PC-9 (cell line): ENCODE measurements at regions not wholly inside any gene's neighbourhood (a gene's known extent, or its start where the extent isn't known, plus 50 kb on each side); places are given as distances from the start of the nearest gene placed in this dataset.

Experiments
- BruUV-seq: library from RNA; stranded (reverse); fragments of 400-500 nt; replicated peaks from 2 replicates; lab custom pipeline; 2021; lab: Mats Ljungman, UMichigan
- CTCF ChIA-PET: fragments of 300-600 bp; sonication (Branson Sonifier 250); formaldehyde crosslinking; loops from one replicate; lab custom pipeline; 2022; ENCODE audit warnings: antibody characterized with exemption; lab: Charles Lee
- POLR2A ChIA-PET: fragments of 300-600 bp; sonication (Branson Sonifier 250); formaldehyde crosslinking; loops from one replicate; lab custom pipeline; 2022; ENCODE audit warnings: antibody characterized with exemption; ENCODE audit not compliant: unreplicated experiment; lab: Charles Lee
- DNase-seq, 2 experiments: peaks; one replicate each; pipeline versions ENCODE4 v3.0.0 to v3.0.0-alpha.2; 2015 to 2022; ENCODE audit warnings: mixed read lengths in 1 of 2
- H2AFZ ChIP-seq: fragments of 200-600 bp; sonication (generic); 2 replicates; pipeline ENCODE4 v1.8.1; 2017; ENCODE audit warnings: antibody characterized with exemption
- H3F3A ChIP-seq: fragments of 200-600 bp; sonication (generic); 2 replicates; pipeline ENCODE4 v1.8.1; 2017; ENCODE audit warnings: antibody characterized with exemption, mild to moderate bottlenecking, low read depth; ENCODE audit not compliant: insufficient read depth
- H3K27ac ChIP-seq: fragments of 200-600 bp; sonication (generic); 2 replicates; pipeline ENCODE4 v1.6.1; 2016; ENCODE audit warnings: mixed run types
- H3K27me3 ChIP-seq: fragments of 200-600 bp; sonication (generic); 2 replicates; pipeline ENCODE4 v1.6.1; 2016; ENCODE audit warnings: low read depth, mixed run types; ENCODE audit not compliant: insufficient read depth
- H3K36me3 ChIP-seq: fragments of 200-600 bp; sonication (generic); 2 replicates; pipeline ENCODE4 v1.6.1; 2016; ENCODE audit warnings: low read depth, mixed run types
- H3K4me1 ChIP-seq: fragments of 200-600 bp; sonication (generic); replicated peaks from 2 replicates; pipeline ENCODE4 v1.6.1; 2016; ENCODE audit warnings: mixed run types; ENCODE audit not compliant: insufficient read depth
- H3K4me2 ChIP-seq: fragments of 200-600 bp; sonication (generic); 2 replicates; pipeline ENCODE4 v1.6.1; 2017; ENCODE audit warnings: mixed run types
- H3K4me3 ChIP-seq: fragments of 200-600 bp; sonication (generic); 2 replicates; pipeline ENCODE4 v1.6.1; 2016; ENCODE audit warnings: mixed run types
- H3K79me2 ChIP-seq: fragments of 200-600 bp; sonication (generic); 2 replicates; pipeline ENCODE4 v1.6.1; 2017; ENCODE audit warnings: low read depth, mixed run types
- H3K9me2 ChIP-seq: fragments of 200-600 bp; sonication (generic); 2 replicates; pipeline ENCODE4 v1.8.1; 2017; ENCODE audit warnings: mild to moderate bottlenecking; ENCODE audit not compliant: insufficient read depth
- H3K9me3 ChIP-seq: fragments of 200-600 bp; sonication (generic); 2 replicates; pipeline ENCODE4 v1.8.1; 2016; ENCODE audit warnings: low read depth; ENCODE audit not compliant: insufficient read depth
- H4K20me1 ChIP-seq: fragments of 200-600 bp; sonication (generic); 2 replicates; pipeline ENCODE4 v1.8.1; 2017; ENCODE audit not compliant: insufficient read depth
- EZH2 ChIP-seq: fragments of 200-600 bp; sonication (generic); IDR thresholded peaks from 2 replicates; pipeline ENCODE4 v1.8.0; 2017; ENCODE audit warnings: antibody characterized with exemption, low read depth
- intact Hi-C: fragments of 100-400 bp; cut with micrococcal nuclease; formaldehyde crosslinking; loops from one replicate; pipeline ENCODE4 v1.10.0; 2022; ENCODE audit not compliant: unreplicated experiment
- TF ChIP-seq, protein P1 (sequence below): fragments of 200-600 bp; sonication (generic); conservative IDR thresholded peaks from 2 replicates; pipeline ENCODE4 v1.6.1; 2017; ENCODE audit warnings: mixed run types, antibody characterized with exemption, mild to moderate bottlenecking, moderate library complexity

DNA sequence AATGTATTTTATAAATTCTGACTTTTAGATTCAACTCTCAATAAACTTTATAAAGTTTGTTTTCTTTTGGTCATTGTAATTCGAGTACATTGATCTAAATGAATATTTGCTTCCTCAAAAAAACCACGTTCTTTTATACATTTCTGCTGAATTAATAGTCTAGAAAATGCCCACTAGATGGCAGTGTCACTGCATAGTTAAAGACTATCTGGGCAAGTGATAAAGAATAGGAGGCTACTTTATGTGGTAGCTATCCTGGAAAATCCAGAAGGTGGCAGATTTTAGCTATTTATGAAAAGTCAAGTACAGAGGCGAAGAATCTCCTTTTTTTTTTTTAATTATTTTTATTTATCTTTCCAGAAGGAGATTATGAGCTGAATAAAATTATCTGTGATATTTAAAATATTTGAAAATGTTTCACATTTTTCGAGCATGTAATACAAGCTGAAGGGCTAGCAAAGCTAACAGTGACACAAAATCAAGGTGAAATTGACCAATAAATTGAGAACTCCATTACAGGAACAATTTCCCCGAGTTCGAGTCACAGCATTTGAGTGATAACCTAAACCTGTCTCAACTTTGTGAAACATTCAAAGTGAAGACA, 221.8 kb downstream of the OLFM4 start:
- intact Hi-C loops: loop anchor here (2.0 to 5.0 kb wide), 2 partner anchors 532 to 1994 kb away; no protein-coding TSS in a partner anchor
- H4K20me1 ChIP-seq: no peaks in the 10 kb centered on the region

DNA sequence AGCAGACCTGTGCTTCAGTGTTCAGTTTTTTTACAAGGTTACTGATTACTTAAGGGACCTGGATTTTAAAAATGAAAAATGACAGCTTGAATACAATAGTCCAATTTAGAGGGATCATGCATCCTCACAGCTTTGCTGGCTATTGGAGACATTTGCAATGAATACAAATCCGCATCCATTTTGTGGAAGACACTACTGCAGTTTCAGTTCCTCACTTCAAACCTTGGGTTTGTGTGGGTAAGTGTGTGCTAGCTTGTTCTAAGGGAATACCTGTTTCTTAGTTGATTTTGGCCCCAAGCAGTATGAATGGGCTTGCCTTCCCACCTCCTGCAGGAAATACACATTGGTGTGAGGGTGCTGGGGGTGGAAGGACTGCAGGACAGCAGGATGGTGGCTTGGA, 222.4 kb downstream of the OLFM4 start:
- Histone ChIP-seq H3K4me3 (no peak overlapping the region), H3K27me3 (no peaks in the 10 kb centered on the region), H3K79me2 (no peaks in the 10 kb centered on the region), H3K36me3 (no peaks in the 10 kb centered on the region), H3K4me2 (no peak overlapping the region), H3F3A (no peaks in the 10 kb centered on the region), H2AFZ (no peak overlapping the region), H3K9me3 (no peaks in the 10 kb centered on the region), H3K27ac (no peak overlapping the region), H4K20me1 (no peaks in the 10 kb centered on the region), H3K9me2 (no peaks in the 10 kb centered on the region), H3K4me1 (no peaks in the 10 kb centered on the region)
- ChIA-PET POLR2A (no interaction called here), CTCF (interaction anchor here (0.7 kb wide), 2 partner anchors 531 to 1461 kb away, joined by 3 to 7 read pairs; no protein-coding TSS in a partner anchor)
- intact Hi-C loops: loop anchor here (2.0 to 5.0 kb wide), 2 partner anchors 531 to 1994 kb away; no protein-coding TSS in a partner anchor
- BruUV-seq: no TSS peak
- TF ChIP-seq, protein P1, sequence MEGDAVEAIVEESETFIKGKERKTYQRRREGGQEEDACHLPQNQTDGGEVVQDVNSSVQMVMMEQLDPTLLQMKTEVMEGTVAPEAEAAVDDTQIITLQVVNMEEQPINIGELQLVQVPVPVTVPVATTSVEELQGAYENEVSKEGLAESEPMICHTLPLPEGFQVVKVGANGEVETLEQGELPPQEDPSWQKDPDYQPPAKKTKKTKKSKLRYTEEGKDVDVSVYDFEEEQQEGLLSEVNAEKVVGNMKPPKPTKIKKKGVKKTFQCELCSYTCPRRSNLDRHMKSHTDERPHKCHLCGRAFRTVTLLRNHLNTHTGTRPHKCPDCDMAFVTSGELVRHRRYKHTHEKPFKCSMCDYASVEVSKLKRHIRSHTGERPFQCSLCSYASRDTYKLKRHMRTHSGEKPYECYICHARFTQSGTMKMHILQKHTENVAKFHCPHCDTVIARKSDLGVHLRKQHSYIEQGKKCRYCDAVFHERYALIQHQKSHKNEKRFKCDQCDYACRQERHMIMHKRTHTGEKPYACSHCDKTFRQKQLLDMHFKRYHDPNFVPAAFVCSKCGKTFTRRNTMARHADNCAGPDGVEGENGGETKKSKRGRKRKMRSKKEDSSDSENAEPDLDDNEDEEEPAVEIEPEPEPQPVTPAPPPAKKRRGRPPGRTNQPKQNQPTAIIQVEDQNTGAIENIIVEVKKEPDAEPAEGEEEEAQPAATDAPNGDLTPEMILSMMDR: no peak
- no peak for TF ChIP-seq EZH2
- DNase-seq: no peak

More for the DNA sequence above, 221.8 kb downstream of the OLFM4 start:
- H3K79me2 ChIP-seq: no peaks in the 10 kb centered on the region
- no peak overlapping the region for H3K27ac ChIP-seq
- no peaks in the 10 kb centered on the region for H3K27me3 ChIP-seq
- H3K4me3 ChIP-seq: no peak overlapping the region
- H2AFZ ChIP-seq: no peak overlapping the region
- no peak overlapping the region for H3K4me2 ChIP-seq
- DNase-seq: peak; percentile 4 to 69
- H3K9me2 ChIP-seq: no peaks in the 10 kb centered on the region
- H3F3A ChIP-seq: no peaks in the 10 kb centered on the region
- no peaks in the 10 kb centered on the region for H3K36me3 ChIP-seq
- no TSS peak for BruUV-seq
- no peak for TF ChIP-seq EZH2
- TF ChIP-seq, protein P1: peak; percentile 85
- no peaks in the 10 kb centered on the region for H3K4me1 ChIP-seq
- ChIA-PET POLR2A (no interaction called here), CTCF (interaction anchor here (0.7 kb wide), 2 partner anchors 532 to 1462 kb away, joined by 3 to 7 read pairs; no protein-coding TSS in a partner anchor)
- no peaks in the 10 kb centered on the region for H3K9me3 ChIP-seq

DNA sequence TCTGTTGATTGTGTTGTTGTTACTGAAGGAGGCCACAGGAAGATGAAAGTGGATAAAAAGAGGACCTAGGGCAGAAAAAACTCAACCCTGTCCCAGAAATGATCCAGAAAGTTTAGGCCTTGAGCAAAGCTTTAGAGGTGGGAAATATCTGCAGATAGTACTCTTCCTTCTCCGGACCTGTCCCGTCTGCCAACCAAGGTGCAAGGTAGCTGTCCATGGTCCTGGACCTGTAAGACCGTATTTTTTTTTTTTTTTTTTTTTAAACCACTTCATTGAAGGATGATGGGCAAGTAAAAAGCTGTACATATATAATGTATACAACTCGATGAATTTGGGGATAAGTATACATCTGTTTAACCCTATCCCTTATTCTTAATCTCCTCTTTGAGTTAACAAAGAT, 225.9 kb downstream of the OLFM4 start:
- Histone ChIP-seq H3F3A (no peaks in the 10 kb centered on the region), H3K27ac (no peak overlapping the region), H3K9me2 (no peaks in the 10 kb centered on the region), H3K79me2 (no peaks in the 10 kb centered on the region), H2AFZ (no peak overlapping the region), H3K4me3 (no peak overlapping the region), H3K27me3 (no peaks in the 10 kb centered on the region), H3K9me3 (no peaks in the 10 kb centered on the region), H3K4me1 (no peaks in the 10 kb centered on the region), H4K20me1 (peaks cover 4% of the 10 kb centered on the region; the same call in 1 of the 2 replicates), H3K36me3 (no peaks in the 10 kb centered on the region), H3K4me2 (no peak overlapping the region)
- no TSS peak for BruUV-seq
- no peak for DNase-seq
- TF ChIP-seq, protein P1: no peak
- TF ChIP-seq EZH2: no peak
- intact Hi-C loops: loop anchor here (5.0 kb wide), 1 partner anchor 528 kb away; no protein-coding TSS in a partner anchor
- ChIA-PET CTCF (no interaction called here), POLR2A (no interaction called here)
